CD1c-positive myeloid dendritic cell (primary cell): ENCODE measurements at regions not wholly inside any gene's neighbourhood (a gene's known extent, or its start where the extent isn't known, plus 50 kb on each side); places are given as distances from the start of the nearest gene placed in this dataset.

Experiments
- DNase-seq: peaks from one replicate; pipeline ENCODE4 v3.0.0-alpha.2; 2016; ENCODE audit errors: extremely low spot score

GRCh38 chr6:148653138-148653776 lies 93.6 kb upstream of the UST start:
- DNase-seq: no peak

DNA sequence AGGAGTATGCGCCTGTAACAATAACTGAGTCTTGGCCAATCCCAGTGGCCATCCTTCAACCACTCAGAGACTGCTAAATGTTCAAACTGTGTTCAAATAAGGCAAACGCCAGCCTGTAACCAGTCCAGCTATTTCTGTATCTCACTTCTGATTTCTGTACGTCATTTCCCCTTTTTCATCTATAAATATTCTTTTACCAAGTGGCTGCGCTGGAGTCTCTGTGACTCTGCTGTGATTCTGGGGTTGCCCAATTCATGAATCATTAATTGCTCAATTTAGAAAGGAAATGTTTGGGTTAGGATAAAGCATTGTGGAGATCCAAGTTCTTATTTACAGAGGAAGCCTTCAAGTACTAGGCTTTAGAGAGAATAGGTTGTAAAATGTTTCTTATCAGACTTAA lies 89.8 kb upstream of the UST start:
- peak; percentile 95 for DNase-seq

GRCh38 chr6:148658681-148659430 lies 88.0 kb upstream of the UST start:
- no peak for DNase-seq

- no peak for DNase-seq
Measured at GRCh38 chr6:148667395-148667794, 79.4 kb upstream of the UST start.

DNA sequence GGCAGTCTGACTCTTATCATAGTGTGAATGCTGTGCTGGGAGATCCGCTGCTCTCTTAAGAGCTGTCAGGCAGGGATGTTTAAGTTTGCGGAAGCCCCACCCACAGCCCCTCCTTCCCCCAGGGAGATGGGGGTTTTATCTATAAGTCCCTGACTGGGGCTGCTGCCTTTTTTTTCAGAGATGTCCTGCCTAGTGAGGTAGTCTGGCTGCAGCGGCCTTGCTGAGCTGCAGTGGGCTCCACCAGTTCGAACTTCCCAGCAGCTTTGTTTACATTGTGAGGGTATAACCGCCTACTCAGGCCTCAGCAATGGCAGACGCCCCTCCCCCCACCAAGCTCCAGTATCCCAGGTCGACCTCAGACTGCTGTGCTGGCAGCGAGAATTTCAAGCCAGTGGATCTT lies 75.7 kb upstream of the UST start:
- DNase-seq: no peak

DNA sequence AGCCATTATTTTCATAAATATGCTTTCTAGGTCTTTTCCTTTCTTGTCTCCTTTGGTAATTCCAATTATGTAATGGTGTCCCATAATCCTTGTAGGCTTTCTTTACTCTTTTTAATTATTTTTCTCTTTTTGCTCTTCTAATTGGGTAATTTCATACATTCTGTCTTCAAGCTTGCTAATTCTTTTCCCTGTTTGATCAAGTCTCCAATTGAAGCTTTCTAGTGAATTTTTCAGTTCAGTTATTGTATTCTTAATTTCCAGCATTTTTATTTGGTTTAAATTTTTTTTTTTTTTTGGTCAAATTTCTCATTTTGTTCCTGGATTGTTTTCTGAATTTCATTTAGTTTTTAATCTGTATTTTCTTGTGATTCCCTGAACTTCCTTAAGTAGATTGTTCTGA lies 74.9 kb upstream of the UST start:
- no peak for DNase-seq

DNA sequence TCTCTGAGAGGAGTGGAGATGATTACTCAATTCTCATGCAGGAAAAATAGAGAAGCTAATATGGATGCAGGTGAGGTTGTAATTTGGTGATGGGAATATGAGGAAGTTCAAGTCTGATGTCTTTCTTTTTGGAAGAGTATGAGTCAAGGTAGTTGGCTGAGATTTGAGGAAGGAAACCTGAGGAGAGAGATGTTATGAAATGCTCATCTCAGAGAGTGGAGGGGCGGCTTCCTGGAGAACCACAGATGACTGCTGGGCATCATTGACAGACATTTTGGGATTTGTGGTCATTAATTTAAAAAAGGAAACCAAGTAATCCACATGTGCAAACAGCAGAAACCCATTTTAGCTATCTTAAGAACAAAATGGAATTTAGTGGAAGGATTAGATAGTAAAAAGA lies 72.5 kb upstream of the UST start:
- peak; percentile 33 for DNase-seq

- DNase-seq: peak; percentile 73
Measured at GRCh38 chr6:148677594-148678476, 69.0 kb upstream of the UST start.

- DNase-seq: no peak
Measured at GRCh38 chr6:148678682-148679081, 68.1 kb upstream of the UST start.

DNA sequence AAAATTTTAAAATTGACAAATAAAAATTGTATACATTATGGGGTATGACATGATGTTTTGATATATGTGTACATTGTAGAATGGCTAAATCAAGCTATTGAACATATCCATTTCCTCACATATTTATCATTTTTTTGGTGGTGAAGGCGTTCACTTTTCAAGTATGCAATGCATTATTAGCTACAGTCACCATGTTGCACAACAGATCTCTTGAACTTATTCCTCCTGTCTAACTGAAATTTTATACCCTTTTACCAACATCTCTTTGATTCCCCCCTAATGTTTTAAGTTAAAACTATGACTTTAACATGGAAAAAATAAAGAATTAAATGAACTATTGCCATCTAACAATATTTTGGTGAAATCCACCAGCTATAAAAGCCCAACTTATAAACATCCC lies 65.2 kb upstream of the UST start:
- no peak for DNase-seq

GRCh38 chr6:148682252-148682651 lies 64.6 kb upstream of the UST start:
- no peak for DNase-seq

GRCh38 chr6:148682990-148683389 lies 63.8 kb upstream of the UST start:
- peak; percentile 90 for DNase-seq

- DNase-seq: no peak
Measured at GRCh38 chr6:148689168-148689567, 57.7 kb upstream of the UST start.

DNA sequence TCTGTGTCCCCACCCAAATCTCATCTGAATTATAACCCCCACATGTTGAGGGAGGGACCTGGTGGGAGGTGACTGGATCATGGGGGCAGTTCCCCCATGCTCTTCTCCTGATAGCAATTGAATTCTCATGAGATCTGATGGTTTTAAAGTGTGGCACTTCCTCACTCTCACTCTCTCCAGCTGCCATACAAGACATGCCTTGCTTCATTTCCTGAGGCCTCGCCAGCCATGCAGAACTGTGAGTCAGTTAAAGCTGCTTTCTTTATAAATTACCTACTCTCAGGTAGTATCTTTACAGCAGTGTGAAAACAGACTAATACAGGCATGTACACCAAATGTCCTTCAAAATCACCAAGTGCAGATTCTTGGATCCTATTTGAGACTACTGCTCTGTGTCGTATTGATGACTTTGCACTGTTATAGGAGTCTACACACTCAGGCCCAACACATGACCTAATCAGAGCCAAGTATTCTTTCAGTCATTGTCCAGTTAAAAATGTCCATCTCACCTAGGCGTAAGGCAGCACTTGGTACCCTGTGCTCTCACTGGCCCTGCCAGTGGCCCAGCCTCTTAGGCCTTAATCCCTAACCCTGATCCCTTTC lies 52.8 kb upstream of the UST start:
- no peak for DNase-seq
